ENCODE measurements at regions not wholly inside any gene's neighbourhood (a gene's known extent, or its start where the extent isn't known, plus 50 kb on each side); places are given as distances from the start of the nearest gene placed in this dataset.

DNA sequence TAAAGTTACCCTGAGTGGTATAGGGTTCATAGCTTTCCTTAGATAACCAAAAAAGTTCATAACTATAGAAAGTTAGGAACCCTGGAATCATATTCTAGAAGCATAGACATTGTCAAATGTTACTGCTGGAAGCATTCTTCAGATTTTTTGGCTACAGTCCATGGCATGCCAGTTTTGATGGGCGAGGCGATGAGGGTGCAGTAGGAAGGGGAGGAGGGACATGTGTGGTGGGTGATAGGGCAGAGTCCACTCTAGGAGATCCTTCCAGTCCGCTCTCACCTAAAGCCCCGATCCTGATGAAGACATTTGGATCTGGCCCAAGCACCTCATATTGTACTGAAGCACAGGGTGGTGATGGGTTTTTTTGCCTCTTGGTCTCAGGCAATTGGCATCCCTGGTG is 91.8 kb downstream of the HRH4 start:
- POLR2A ChIA-PET, result no interaction called here
- CTCF ChIA-PET, result interaction anchor here (1.1 kb wide), 1 partner anchor 9 kb away, joined by 3 read pairs; no protein-coding TSS in a partner anchor
- TF ChIP-seq ZNF512 (CRISPR knock-in tag; IDR thresholded peaks at IDR 0.05; ENCODE audit: borderline replicate concordance) (no peak), HMGA2 (CRISPR knock-in tag; IDR thresholded peaks at IDR 0.05) (no peak), NFE2L1 (CRISPR knock-in tag; IDR thresholded peaks at IDR 0.05) (no peak), KAT7 (CRISPR knock-in tag; IDR thresholded peaks at IDR 0.05; ENCODE audit: borderline replicate concordance) (no peak)
- H3K36me3 Mint-ChIP-seq, result no peaks in the 10 kb centered on the region
- ATAC-seq (no peak), DNase-seq (ENCODE audit: low spot score) (no peak)
- peaks cover 7% of the 10 kb centered on the region for H3K4me1 Mint-ChIP-seq
- H3K27me3 Mint-ChIP-seq (ENCODE audit: low read depth), result no peaks in the 10 kb centered on the region
- no peak overlapping the region for H3K27ac Mint-ChIP-seq
- no peaks in the 10 kb centered on the region for H3K9me3 Mint-ChIP-seq
- no peak overlapping the region for H3K4me3 Mint-ChIP-seq

- ATAC-seq, result no peak
- CTCF ChIA-PET, result interaction anchor here (0.6 to 2.5 kb wide), 3 partner anchors 10 to 324 kb away, joined by 3 to 15 read pairs (median 3); no protein-coding TSS in a partner anchor
- Mint-ChIP-seq H3K27me3 (ENCODE audit: low read depth) (no peaks in the 10 kb centered on the region), H3K4me3 (no peak overlapping the region), H3K27ac (no peak overlapping the region), H3K9me3 (no peaks in the 10 kb centered on the region), H3K36me3 (no peaks in the 10 kb centered on the region), H3K4me1 (peaks cover 4% of the 10 kb centered on the region; the same call in 1 of the 2 replicates)
- no peak for DNase-seq (ENCODE audit: low spot score)
- TF ChIP-seq GABPB1 (CRISPR knock-in tag; IDR thresholded peaks at IDR 0.05) (no peak), CBFB (CRISPR knock-in tag; IDR thresholded peaks at IDR 0.05; ENCODE audit: low read depth) (no peak), MYBL2 (CRISPR knock-in tag; IDR thresholded peaks at IDR 0.05) (no peak), ZNF416 (CRISPR knock-in tag; IDR thresholded peaks at IDR 0.05) (no peak), ZNF425 (CRISPR knock-in tag; conservative IDR thresholded peaks at IDR 0.05) (no peak), SMAD3 (CRISPR knock-in tag; IDR thresholded peaks at IDR 0.05; ENCODE audit: borderline replicate concordance) (no peak), CREB1 (CRISPR knock-in tag; IDR thresholded peaks at IDR 0.05) (no peak), PRRX2 (CRISPR knock-in tag; IDR thresholded peaks at IDR 0.05) (no peak), ZNF232 (CRISPR knock-in tag; IDR thresholded peaks at IDR 0.05) (no peak), CREM (CRISPR knock-in tag; IDR thresholded peaks at IDR 0.05) (no peak), ZNF423 (CRISPR knock-in tag; IDR thresholded peaks at IDR 0.05) (no peak), MXD4 (CRISPR knock-in tag; IDR thresholded peaks at IDR 0.05; ENCODE audit: borderline replicate concordance) (no peak), SMAD4 (CRISPR knock-in tag; IDR thresholded peaks at IDR 0.05) (no peak), ZNF396 (CRISPR knock-in tag; IDR thresholded peaks at IDR 0.05; ENCODE audit: borderline replicate concordance) (no peak)
- TF ChIP-seq, protein P1, sequence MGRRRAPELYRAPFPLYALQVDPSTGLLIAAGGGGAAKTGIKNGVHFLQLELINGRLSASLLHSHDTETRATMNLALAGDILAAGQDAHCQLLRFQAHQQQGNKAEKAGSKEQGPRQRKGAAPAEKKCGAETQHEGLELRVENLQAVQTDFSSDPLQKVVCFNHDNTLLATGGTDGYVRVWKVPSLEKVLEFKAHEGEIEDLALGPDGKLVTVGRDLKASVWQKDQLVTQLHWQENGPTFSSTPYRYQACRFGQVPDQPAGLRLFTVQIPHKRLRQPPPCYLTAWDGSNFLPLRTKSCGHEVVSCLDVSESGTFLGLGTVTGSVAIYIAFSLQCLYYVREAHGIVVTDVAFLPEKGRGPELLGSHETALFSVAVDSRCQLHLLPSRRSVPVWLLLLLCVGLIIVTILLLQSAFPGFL (CRISPR knock-in tag; IDR thresholded peaks at IDR 0.05; ENCODE audit: borderline replicate concordance), result no peak
- TF ChIP-seq, protein P2, sequence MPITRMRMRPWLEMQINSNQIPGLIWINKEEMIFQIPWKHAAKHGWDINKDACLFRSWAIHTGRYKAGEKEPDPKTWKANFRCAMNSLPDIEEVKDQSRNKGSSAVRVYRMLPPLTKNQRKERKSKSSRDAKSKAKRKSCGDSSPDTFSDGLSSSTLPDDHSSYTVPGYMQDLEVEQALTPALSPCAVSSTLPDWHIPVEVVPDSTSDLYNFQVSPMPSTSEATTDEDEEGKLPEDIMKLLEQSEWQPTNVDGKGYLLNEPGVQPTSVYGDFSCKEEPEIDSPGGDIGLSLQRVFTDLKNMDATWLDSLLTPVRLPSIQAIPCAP (CRISPR knock-in tag; IDR thresholded peaks at IDR 0.05), result no peak
- TF ChIP-seq, protein P3, sequence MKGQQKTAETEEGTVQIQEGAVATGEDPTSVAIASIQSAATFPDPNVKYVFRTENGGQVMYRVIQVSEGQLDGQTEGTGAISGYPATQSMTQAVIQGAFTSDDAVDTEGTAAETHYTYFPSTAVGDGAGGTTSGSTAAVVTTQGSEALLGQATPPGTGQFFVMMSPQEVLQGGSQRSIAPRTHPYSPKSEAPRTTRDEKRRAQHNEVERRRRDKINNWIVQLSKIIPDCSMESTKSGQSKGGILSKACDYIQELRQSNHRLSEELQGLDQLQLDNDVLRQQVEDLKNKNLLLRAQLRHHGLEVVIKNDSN (CRISPR knock-in tag; IDR thresholded peaks at IDR 0.05), result no peak
- POLR2A ChIA-PET, result interaction anchor here (0.6 kb wide), 1 partner anchor 48 kb away, joined by 3 read pairs; no protein-coding TSS in a partner anchor
Observed at GRCh38 chr18:24553571-24554285, 93.3 kb downstream of the HRH4 start.

All from WTC11 (cell line).